ENCODE measurements at regions not wholly inside any gene's neighbourhood (a gene's known extent, or its start where the extent isn't known, plus 50 kb on each side); places are given as distances from the start of the nearest gene placed in this dataset.

DNA sequence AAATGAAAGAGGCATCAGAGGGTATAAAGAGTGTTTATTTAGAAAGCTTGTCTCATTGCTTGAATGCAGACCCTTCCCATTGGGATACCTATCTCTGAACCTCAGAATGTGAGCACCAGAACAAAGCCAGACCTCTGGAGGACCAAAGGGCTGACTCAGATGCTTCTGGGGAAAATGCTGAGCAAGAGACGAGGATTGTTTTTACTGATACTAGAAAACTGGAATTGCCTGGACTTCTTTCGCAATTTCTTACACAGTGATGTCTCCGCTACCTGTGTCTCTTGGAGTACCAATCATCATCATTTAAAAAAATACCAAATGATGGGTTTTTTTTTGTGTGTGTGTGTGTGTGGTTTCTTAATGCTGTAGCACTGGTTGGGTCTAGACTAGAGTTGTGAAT lies 55.6 kb upstream of the CCDC85A start:
- no peak for ATAC-seq
- TF ChIP-seq CSRNP3 (CRISPR knock-in tag; IDR thresholded peaks at IDR 0.05), result no peak
- TF ChIP-seq GLIS3 (CRISPR knock-in tag; IDR thresholded peaks at IDR 0.05), result no peak
- no peak for TF ChIP-seq ARNTL (CRISPR knock-in tag; IDR thresholded peaks at IDR 0.05; ENCODE audit: borderline replicate concordance, low read depth)
- no peak for TF ChIP-seq ZNF565 (CRISPR knock-in tag; conservative IDR thresholded peaks at IDR 0.05; ENCODE audit: low read depth)
- TF ChIP-seq TOX (CRISPR knock-in tag; IDR thresholded peaks at IDR 0.05; ENCODE audit: borderline replicate concordance), result no peak
- TF ChIP-seq, protein P1, sequence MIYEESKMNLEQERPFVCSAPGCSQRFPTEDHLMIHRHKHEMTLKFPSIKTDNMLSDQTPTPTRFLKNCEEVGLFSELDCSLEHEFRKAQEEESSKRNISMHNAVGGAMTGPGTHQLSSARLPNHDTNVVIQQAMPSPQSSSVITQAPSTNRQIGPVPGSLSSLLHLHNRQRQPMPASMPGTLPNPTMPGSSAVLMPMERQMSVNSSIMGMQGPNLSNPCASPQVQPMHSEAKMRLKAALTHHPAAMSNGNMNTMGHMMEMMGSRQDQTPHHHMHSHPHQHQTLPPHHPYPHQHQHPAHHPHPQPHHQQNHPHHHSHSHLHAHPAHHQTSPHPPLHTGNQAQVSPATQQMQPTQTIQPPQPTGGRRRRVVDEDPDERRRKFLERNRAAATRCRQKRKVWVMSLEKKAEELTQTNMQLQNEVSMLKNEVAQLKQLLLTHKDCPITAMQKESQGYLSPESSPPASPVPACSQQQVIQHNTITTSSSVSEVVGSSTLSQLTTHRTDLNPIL (CRISPR knock-in tag; IDR thresholded peaks at IDR 0.05; ENCODE audit: low read depth), result no peak
- TF ChIP-seq OSR1 (CRISPR knock-in tag; IDR thresholded peaks at IDR 0.05), result no peak
- TF ChIP-seq SNAI2 (CRISPR knock-in tag; IDR thresholded peaks at IDR 0.05), result no peak
- TF ChIP-seq ESRRG (CRISPR knock-in tag; IDR thresholded peaks at IDR 0.05), result no peak
- no peak for TF ChIP-seq PPARA (CRISPR knock-in tag; IDR thresholded peaks at IDR 0.05; ENCODE audit: borderline replicate concordance)
- no peak for TF ChIP-seq ZFP30 (CRISPR knock-in tag; IDR thresholded peaks at IDR 0.05)
- TF ChIP-seq TSHZ2 (CRISPR knock-in tag; IDR thresholded peaks at IDR 0.05), result no peak
- TF ChIP-seq ZC3H10 (CRISPR knock-in tag; IDR thresholded peaks at IDR 0.05), result no peak
- TF ChIP-seq BACH2 (CRISPR knock-in tag; IDR thresholded peaks at IDR 0.05; ENCODE audit: borderline replicate concordance), result no peak
- TF ChIP-seq TCF4 (CRISPR knock-in tag; IDR thresholded peaks at IDR 0.05; ENCODE audit: borderline replicate concordance), result no peak
- TF ChIP-seq RARB (CRISPR knock-in tag; IDR thresholded peaks at IDR 0.05), result no peak
- no peak for TF ChIP-seq POU6F1 (CRISPR knock-in tag; IDR thresholded peaks at IDR 0.05; ENCODE audit: borderline replicate concordance, low read depth)
- TF ChIP-seq ZNF70 (CRISPR knock-in tag; IDR thresholded peaks at IDR 0.05), result no peak
- TF ChIP-seq CSDC2 (CRISPR knock-in tag; IDR thresholded peaks at IDR 0.05), result no peak

GRCh38 chr2:56130463-56131070 lies 53.2 kb upstream of the CCDC85A start:
- peak; percentile 89 for ATAC-seq
- no peak for TF ChIP-seq SNAI2 (CRISPR knock-in tag; IDR thresholded peaks at IDR 0.05)
- no peak for TF ChIP-seq ISL1 (CRISPR knock-in tag; IDR thresholded peaks at IDR 0.05)
- TF ChIP-seq ZFP3 (CRISPR knock-in tag; IDR thresholded peaks at IDR 0.05), result no peak
- no peak for TF ChIP-seq RARB (CRISPR knock-in tag; IDR thresholded peaks at IDR 0.05)
- no peak for TF ChIP-seq TSHZ2 (CRISPR knock-in tag; IDR thresholded peaks at IDR 0.05)
- no peak for TF ChIP-seq POU6F1 (CRISPR knock-in tag; IDR thresholded peaks at IDR 0.05; ENCODE audit: borderline replicate concordance, low read depth)
- TF ChIP-seq OSR1 (CRISPR knock-in tag; IDR thresholded peaks at IDR 0.05), result no peak
- no peak for TF ChIP-seq TOX (CRISPR knock-in tag; IDR thresholded peaks at IDR 0.05; ENCODE audit: borderline replicate concordance)
